RWPE2 (cell line): ENCODE measurements at regions not wholly inside any gene's neighbourhood (a gene's known extent, or its start where the extent isn't known, plus 50 kb on each side); places are given as distances from the start of the nearest gene placed in this dataset.

Experiments
- ATAC-seq: fragments of 200-7000 bp; cut with Tn5 transposase; 3 replicates; pipeline ENCODE4 v1.9.1; 2021; ENCODE audit warnings: low read depth
- DNase-seq: peaks from one replicate; pipeline ENCODE4 v3.0.0-alpha.2; 2020; ENCODE audit warnings: low spot score
- H3K27ac ChIP-seq: fragments of 450-650 bp; 2 replicates; pipeline ENCODE4 v1.5.1; 2017; ENCODE audit warnings: mild to moderate bottlenecking; ENCODE audit not compliant: poor library complexity, severe bottlenecking
- H3K27me3 ChIP-seq: fragments of 250-450 bp; sonication (Bioruptor Pico); 2 replicates; pipeline ENCODE4 v1.5.1; 2021; ENCODE audit warnings: mild to moderate bottlenecking, moderate library complexity; ENCODE audit not compliant: insufficient read depth, poor library complexity, severe bottlenecking
- H3K36me3 ChIP-seq: fragments of 250-450 bp; sonication (Bioruptor Pico); 2 replicates; pipeline ENCODE4 v1.5.1; 2020; ENCODE audit warnings: low read depth, mild to moderate bottlenecking, moderate library complexity
- H3K4me1 ChIP-seq: fragments of 250-450 bp; sonication (Bioruptor Pico); 2 replicates; pipeline ENCODE4 v1.5.1; 2021; ENCODE audit warnings: mild to moderate bottlenecking, moderate library complexity; ENCODE audit not compliant: insufficient read depth, poor library complexity, severe bottlenecking
- H3K4me3 ChIP-seq: fragments of 250-450 bp; sonication (Bioruptor Pico); 2 replicates; pipeline ENCODE4 v1.5.1; 2021; ENCODE audit warnings: mild to moderate bottlenecking, moderate library complexity; ENCODE audit not compliant: severe bottlenecking
- H3K9me3 ChIP-seq: fragments of 250-450 bp; sonication (Bioruptor Pico); 2 replicates; pipeline ENCODE4 v1.5.1; 2021; ENCODE audit warnings: mild to moderate bottlenecking, moderate library complexity; ENCODE audit not compliant: severe bottlenecking
- TF ChIP-seq, protein P1 (sequence below): fragments of 450-650 bp; IDR thresholded peaks from one replicate; pipeline ENCODE4 v1.5.1; 2017; ENCODE audit warnings: mild to moderate bottlenecking, moderate library complexity; ENCODE audit not compliant: poor library complexity, severe bottlenecking

DNA sequence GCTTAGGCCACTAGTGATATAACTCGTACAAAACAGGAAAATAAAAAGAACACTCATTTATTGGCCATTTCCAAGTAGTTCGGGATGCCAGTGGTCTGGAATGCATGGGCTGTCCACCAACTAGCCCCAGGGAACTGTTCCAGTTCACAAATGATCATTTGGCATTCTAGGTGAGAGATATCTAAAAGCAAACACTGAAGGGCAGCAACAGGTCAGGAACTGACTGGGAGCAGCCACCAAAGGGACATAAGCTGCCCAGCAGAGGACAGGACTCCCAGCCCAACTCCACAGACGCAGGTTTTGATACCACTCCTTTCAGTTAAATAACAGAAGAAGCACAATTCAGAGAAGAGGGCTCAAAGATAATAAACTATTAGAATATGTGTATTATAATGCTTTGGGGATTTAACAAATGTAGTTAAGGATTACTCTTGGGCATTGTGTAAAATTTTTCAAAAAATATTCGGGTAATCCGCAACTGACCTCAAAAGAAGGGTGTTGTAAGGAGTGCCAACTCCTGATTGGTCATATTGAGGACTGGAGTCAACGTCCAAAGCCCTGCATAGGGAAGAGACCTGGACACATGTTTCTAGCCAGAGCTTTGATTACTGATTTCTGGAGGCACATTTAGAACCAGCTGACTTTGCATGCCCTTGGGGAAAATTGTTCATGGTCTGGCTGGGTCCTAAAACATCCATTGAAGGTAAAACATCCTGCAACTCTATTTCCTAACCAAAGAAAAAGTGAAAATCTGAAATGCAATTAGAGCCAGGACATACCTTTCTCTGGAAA lies 320.0 kb downstream of the DNAH5 start:
- no peak overlapping the region for H3K27ac ChIP-seq

DNA sequence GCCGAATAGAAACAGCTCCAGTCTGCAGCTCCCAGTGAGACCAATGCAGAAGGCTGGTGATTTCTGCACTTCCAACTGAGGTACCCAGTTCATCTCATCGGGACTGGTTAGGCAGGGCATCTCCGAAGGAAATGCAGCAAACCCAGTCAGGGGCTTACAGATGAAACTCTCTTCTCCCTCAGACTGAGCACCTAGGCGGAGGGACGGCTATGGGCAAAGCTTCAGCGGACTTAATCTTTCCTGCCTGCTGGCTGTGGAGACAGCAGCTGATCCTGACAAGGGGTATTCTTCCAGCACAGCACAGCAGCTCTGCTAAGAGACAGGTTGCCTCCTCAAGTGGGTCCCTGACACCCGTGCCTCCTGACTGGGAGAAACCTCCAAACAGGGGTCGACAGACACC lies 330.9 kb downstream of the DNAH5 start:
- ATAC-seq: no peak
- Histone ChIP-seq H3K4me1 (no peaks in the 10 kb centered on the region), H3K4me3 (no peak overlapping the region), H3K27ac (no peak overlapping the region), H3K9me3 (peaks cover 2% of the 10 kb centered on the region), H3K36me3 (no peaks in the 10 kb centered on the region), H3K27me3 (no peaks in the 10 kb centered on the region)
- no peak for DNase-seq
- TF ChIP-seq, protein P1, sequence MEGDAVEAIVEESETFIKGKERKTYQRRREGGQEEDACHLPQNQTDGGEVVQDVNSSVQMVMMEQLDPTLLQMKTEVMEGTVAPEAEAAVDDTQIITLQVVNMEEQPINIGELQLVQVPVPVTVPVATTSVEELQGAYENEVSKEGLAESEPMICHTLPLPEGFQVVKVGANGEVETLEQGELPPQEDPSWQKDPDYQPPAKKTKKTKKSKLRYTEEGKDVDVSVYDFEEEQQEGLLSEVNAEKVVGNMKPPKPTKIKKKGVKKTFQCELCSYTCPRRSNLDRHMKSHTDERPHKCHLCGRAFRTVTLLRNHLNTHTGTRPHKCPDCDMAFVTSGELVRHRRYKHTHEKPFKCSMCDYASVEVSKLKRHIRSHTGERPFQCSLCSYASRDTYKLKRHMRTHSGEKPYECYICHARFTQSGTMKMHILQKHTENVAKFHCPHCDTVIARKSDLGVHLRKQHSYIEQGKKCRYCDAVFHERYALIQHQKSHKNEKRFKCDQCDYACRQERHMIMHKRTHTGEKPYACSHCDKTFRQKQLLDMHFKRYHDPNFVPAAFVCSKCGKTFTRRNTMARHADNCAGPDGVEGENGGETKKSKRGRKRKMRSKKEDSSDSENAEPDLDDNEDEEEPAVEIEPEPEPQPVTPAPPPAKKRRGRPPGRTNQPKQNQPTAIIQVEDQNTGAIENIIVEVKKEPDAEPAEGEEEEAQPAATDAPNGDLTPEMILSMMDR: no peak

More for the DNA sequence above, 320.0 kb downstream of the DNAH5 start:
- Histone ChIP-seq H3K27me3 (no peaks in the 10 kb centered on the region), H3K9me3 (no peaks in the 10 kb centered on the region), H3K4me1 (no peaks in the 10 kb centered on the region), H3K4me3 (no peak overlapping the region), H3K36me3 (no peaks in the 10 kb centered on the region)
- DNase-seq (no peak), ATAC-seq (no peak)
- TF ChIP-seq, protein P1: no peak

DNA sequence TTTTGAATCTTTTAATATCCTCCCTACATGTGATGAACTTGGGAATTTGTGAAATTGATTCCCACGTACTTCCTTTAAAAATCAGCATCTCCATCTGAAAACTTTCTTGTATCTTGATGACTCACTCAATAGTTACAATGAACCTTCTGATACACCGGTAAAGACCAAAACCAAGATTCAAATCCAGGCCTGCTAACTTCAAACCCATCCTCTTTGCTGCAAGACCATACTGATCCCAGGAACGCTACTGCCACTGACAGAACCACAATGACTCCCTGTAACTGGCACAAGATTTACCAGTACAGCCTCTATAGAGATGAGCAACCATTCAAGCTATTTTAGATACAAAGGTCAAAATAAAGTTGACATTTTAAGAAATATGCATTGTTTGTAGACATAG lies 332.9 kb downstream of the DNAH5 start:
- H3K9me3 ChIP-seq: peaks cover 2% of the 10 kb centered on the region
- H3K27ac ChIP-seq: peak overlapping the region; percentile 4
- no peak overlapping the region for H3K4me3 ChIP-seq
- H3K36me3 ChIP-seq: no peaks in the 10 kb centered on the region
- ATAC-seq (no peak), DNase-seq (no peak)
- no peaks in the 10 kb centered on the region for H3K27me3 ChIP-seq
- peaks cover 1% of the 10 kb centered on the region for H3K4me1 ChIP-seq
- TF ChIP-seq, protein P1: no peak

- Histone ChIP-seq H3K4me3 (no peak overlapping the region), H3K27ac (no peak overlapping the region), H3K36me3 (no peaks in the 10 kb centered on the region), H3K4me1 (peaks cover 5% of the 10 kb centered on the region), H3K27me3 (no peaks in the 10 kb centered on the region), H3K9me3 (no peaks in the 10 kb centered on the region)
- no peak for ATAC-seq
- TF ChIP-seq, protein P1: no peak
- DNase-seq: no peak
Measured at GRCh38 chr5:13609504-13609903, 335.0 kb downstream of the DNAH5 start.

- Histone ChIP-seq H3K27me3 (no peaks in the 10 kb centered on the region), H3K4me1 (peaks cover 10% of the 10 kb centered on the region), H3K36me3 (no peaks in the 10 kb centered on the region), H3K27ac (peak overlapping the region; percentile 43), H3K9me3 (no peaks in the 10 kb centered on the region), H3K4me3 (no peak overlapping the region)
- peak; percentile 97 for ATAC-seq
- no peak for DNase-seq
- TF ChIP-seq, protein P1: no peak
Measured at GRCh38 chr5:13606051-13606450, 338.4 kb downstream of the DNAH5 start.
